HEK293T (cell line): ENCODE measurements at regions not wholly inside any gene's neighbourhood (a gene's known extent, or its start where the extent isn't known, plus 50 kb on each side); places are given as distances from the start of the nearest gene placed in this dataset.

Experiments used
- ARNT ChIP-seq: fragments of 450-650 bp; IDR thresholded peaks from 2 replicates; pipeline ENCODE4 v1.6.1; 2017; ENCODE audit warnings: mild to moderate bottlenecking
- BHLHE40 ChIP-seq: fragments of 450-650 bp; IDR thresholded peaks from 2 replicates; pipeline ENCODE4 v1.6.1; 2016; ENCODE audit warnings: mild to moderate bottlenecking, moderate library complexity, borderline replicate concordance
- CTBP1 ChIP-seq: fragments of 450-650 bp; IDR thresholded peaks from 2 replicates; pipeline ENCODE4 v1.6.1; 2016; ENCODE audit warnings: borderline replicate concordance
- ELF4 ChIP-seq: fragments of 450-650 bp; IDR thresholded peaks from 2 replicates; pipeline ENCODE4 v1.6.1; 2017; ENCODE audit warnings: antibody characterized with exemption
- FOXK2 ChIP-seq: fragments of 450-650 bp; IDR thresholded peaks from 2 replicates; pipeline ENCODE4 v1.6.1; 2016; ENCODE audit warnings: mild to moderate bottlenecking
- FOXM1 ChIP-seq: fragments of 450-650 bp; IDR thresholded peaks from 2 replicates; pipeline ENCODE4 v1.6.1; 2017; ENCODE audit warnings: mild to moderate bottlenecking, borderline replicate concordance
- HDGF ChIP-seq: fragments of 450-650 bp; IDR thresholded peaks from 2 replicates; pipeline ENCODE4 v1.6.1; 2017; ENCODE audit warnings: antibody characterized with exemption, borderline replicate concordance
- L3MBTL2 ChIP-seq: fragments of 450-650 bp; conservative IDR thresholded peaks from 2 replicates; pipeline ENCODE4 v1.6.1; 2016; ENCODE audit warnings: mild to moderate bottlenecking
- LEF1 ChIP-seq: fragments of 450-650 bp; IDR thresholded peaks from 2 replicates; pipeline ENCODE4 v1.6.1; 2017; ENCODE audit warnings: mild to moderate bottlenecking, borderline replicate concordance
- SP1 ChIP-seq: fragments of 450-650 bp; IDR thresholded peaks from 2 replicates; pipeline ENCODE4 v1.6.1; 2017
- SUZ12 ChIP-seq: fragments of 450-650 bp; IDR thresholded peaks from 2 replicates; pipeline ENCODE4 v1.6.1; 2016; ENCODE audit warnings: mild to moderate bottlenecking
- ZNF384 ChIP-seq: fragments of 450-650 bp; IDR thresholded peaks from 2 replicates; pipeline ENCODE4 v1.6.1; 2016

DNA sequence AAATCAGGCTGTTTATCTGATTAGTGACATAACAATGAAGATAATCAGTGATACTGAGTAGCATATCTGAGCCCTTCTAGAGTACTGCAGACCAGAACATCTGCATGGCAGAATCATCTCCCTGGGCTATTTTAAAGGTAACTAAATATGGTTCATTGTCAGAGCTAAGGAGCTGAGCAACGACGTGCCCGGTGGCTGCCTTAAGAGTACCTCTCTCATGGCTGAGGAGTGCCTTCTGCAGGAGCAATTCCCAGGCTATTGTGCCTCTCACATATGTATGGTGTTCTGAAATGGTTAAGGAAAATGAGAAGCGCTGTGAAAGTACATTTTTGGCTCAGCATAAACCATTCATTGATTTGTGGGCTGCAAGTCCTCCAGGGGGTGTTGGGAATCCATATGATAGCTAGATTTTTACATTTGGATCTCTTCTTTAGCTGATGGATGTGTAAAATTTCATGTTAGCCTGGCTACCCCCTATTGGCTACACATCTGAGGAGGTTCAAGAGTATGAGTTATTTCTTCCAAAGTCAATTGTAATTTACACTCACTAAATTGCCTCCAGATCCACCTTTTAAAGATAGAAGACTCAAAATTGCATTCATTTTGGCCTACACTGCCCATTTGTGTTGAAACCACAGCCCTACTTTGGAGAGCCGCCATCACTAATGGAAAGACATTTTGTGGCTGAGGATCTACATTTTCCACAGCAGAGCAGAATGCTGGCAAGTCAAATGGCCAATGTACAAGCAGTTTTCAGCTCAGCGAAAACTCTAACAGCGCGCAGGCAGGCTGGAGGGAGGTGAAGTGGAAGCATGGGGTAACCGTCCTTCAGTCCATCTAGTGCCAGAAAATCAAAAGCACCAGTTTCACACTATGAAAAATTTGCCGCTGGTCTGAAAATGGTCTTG lies 198.0 kb downstream of the SIM1 start:
- no peak for TF ChIP-seq ARNT
- TF ChIP-seq ELF4 = no peak
- TF ChIP-seq SP1 = no peak
- no peak for TF ChIP-seq FOXM1
- no peak for TF ChIP-seq L3MBTL2
- no peak for TF ChIP-seq SUZ12
- no peak for TF ChIP-seq ZNF384
- TF ChIP-seq FOXK2 = no peak
- no peak for TF ChIP-seq HDGF
- TF ChIP-seq BHLHE40 = no peak
- no peak for TF ChIP-seq CTBP1
- TF ChIP-seq LEF1 = no peak
